Activated naive CD4-positive, alpha-beta T cell treated with Interleukin-2 at 50 U/mL for 16 hours (primary cell): ENCODE measurements at regions not wholly inside any gene's neighbourhood (a gene's known extent, or its start where the extent isn't known, plus 50 kb on each side); places are given as distances from the start of the nearest gene placed in this dataset.

ENCODE experiments used
- DNase-seq: peaks from one replicate; pipeline ENCODE4 v3.0.0-alpha.2; 2020

GRCh38 chr2:64770137-64770780, 116.5 kb upstream of the SERTAD2 start:
- DNase-seq, result no peak

- no peak for DNase-seq
These were observed 117.1 kb upstream of the SERTAD2 start for GRCh38 chr2:64770781-64771334.

- DNase-seq, result no peak
These were observed 118.0 kb upstream of the SERTAD2 start for GRCh38 chr2:64771737-64772136.

GRCh38 chr2:64773461-64774118, 119.9 kb upstream of the SERTAD2 start:
- no peak for DNase-seq

- DNase-seq, result no peak
These were observed 124.1 kb upstream of the SERTAD2 start for GRCh38 chr2:64777841-64778240.

- DNase-seq, result no peak
These were observed 125.5 kb upstream of the SERTAD2 start for GRCh38 chr2:64779117-64779690.

GRCh38 chr2:64780041-64780440, 126.3 kb upstream of the SERTAD2 start:
- no peak for DNase-seq

- no peak for DNase-seq
These were observed 128.1 kb upstream of the SERTAD2 start for GRCh38 chr2:64781711-64782390.

- no peak for DNase-seq
These were observed 130.7 kb upstream of the SERTAD2 start for GRCh38 chr2:64784168-64785061.

GRCh38 chr2:64785245-64785644, 131.5 kb upstream of the SERTAD2 start:
- no peak for DNase-seq

- DNase-seq, result no peak
These were observed 132.8 kb upstream of the SERTAD2 start for GRCh38 chr2:64786343-64787018.

GRCh38 chr2:64787019-64787365, 133.3 kb upstream of the SERTAD2 start:
- DNase-seq, result no peak

GRCh38 chr2:64787698-64788097, 134.0 kb upstream of the SERTAD2 start:
- no peak for DNase-seq

- no peak for DNase-seq
These were observed 136.0 kb upstream of the SERTAD2 start for GRCh38 chr2:64789466-64790320.

GRCh38 chr2:64792300-64792699, 138.6 kb upstream of the SERTAD2 start:
- DNase-seq, result no peak

- no peak for DNase-seq
These were observed 139.4 kb upstream of the SERTAD2 start for GRCh38 chr2:64792995-64793639.

GRCh38 chr2:64793701-64794100, 140.0 kb upstream of the SERTAD2 start:
- DNase-seq, result no peak

GRCh38 chr2:64794426-64794995, 140.8 kb upstream of the SERTAD2 start:
- no peak for DNase-seq

GRCh38 chr2:64795024-64795592, 141.4 kb upstream of the SERTAD2 start:
- no peak for DNase-seq

GRCh38 chr2:64796926-64797325, 143.2 kb upstream of the SERTAD2 start:
- DNase-seq, result no peak
